ENCODE measurements at regions not wholly inside any gene's neighbourhood (a gene's known extent, or its start where the extent isn't known, plus 50 kb on each side); places are given as distances from the start of the nearest gene placed in this dataset.

DNA sequence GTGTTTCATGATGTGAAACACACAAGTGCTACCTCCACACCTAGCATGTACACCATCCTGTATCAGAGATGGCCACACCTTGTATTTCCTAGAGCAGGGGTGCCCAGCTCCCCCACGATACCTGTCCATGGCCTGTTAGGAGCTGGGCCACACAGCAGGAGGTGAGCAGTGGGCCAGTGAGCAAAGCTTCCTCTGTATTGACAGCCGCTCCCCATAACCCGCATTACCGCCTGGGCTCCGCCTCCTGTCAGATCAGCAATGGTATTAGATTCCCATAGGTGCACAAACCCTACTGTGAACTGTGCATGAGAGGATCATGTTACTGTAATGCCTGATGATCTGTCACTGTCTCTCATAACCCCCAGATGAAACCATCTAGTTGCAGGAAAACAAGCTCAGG, 145.6 kb upstream of the RNF32 start:
- no peak overlapping the region for H3K27ac Mint-ChIP-seq (ENCODE audit: unreplicated experiment)
- DNase-seq, result no peak
- H3K4me3 Mint-ChIP-seq (ENCODE audit: low read depth, unreplicated experiment), result no peak overlapping the region
- BruUV-seq (replicated peaks), result no TSS peak
- CTCF ChIA-PET, result no interaction called here
- peaks cover 34% of the 10 kb centered on the region for H3K27me3 Mint-ChIP-seq (ENCODE audit: unreplicated experiment)
- intact Hi-C loops (cut with micrococcal nuclease; ENCODE audit: unreplicated experiment), result no loop called here
- TF ChIP-seq, protein P1, sequence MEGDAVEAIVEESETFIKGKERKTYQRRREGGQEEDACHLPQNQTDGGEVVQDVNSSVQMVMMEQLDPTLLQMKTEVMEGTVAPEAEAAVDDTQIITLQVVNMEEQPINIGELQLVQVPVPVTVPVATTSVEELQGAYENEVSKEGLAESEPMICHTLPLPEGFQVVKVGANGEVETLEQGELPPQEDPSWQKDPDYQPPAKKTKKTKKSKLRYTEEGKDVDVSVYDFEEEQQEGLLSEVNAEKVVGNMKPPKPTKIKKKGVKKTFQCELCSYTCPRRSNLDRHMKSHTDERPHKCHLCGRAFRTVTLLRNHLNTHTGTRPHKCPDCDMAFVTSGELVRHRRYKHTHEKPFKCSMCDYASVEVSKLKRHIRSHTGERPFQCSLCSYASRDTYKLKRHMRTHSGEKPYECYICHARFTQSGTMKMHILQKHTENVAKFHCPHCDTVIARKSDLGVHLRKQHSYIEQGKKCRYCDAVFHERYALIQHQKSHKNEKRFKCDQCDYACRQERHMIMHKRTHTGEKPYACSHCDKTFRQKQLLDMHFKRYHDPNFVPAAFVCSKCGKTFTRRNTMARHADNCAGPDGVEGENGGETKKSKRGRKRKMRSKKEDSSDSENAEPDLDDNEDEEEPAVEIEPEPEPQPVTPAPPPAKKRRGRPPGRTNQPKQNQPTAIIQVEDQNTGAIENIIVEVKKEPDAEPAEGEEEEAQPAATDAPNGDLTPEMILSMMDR (IDR thresholded peaks at IDR 0.05; ENCODE audit: unreplicated experiment), result no peak
- H3K36me3 Mint-ChIP-seq (ENCODE audit: insufficient read depth, unreplicated experiment), result no peaks in the 10 kb centered on the region
- H3K9me3 Mint-ChIP-seq (ENCODE audit: low read depth, unreplicated experiment), result no peaks in the 10 kb centered on the region
- no peaks in the 10 kb centered on the region for H3K4me1 Mint-ChIP-seq (ENCODE audit: low read depth, unreplicated experiment)

DNA sequence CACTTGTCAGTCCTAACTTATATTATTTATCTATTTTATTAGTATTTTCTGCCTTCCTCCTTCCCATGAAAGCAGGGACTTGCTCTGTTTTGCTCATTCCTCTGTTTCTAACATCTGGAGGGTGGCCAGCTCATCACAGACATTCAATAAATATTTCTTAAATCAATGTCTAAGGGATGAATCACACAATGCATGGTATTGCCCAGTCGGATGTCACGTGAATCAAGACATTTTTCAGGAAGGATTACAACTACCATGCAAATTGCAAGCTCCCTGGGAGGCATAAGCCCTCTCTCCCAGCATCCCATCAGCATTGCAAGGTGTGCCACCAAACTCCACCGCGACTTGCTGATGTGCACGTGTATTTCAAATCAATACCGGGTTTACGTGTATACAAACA, 146.6 kb upstream of the RNF32 start:
- H3K4me3 Mint-ChIP-seq (ENCODE audit: low read depth, unreplicated experiment), result no peak overlapping the region
- H3K27ac Mint-ChIP-seq (ENCODE audit: unreplicated experiment), result no peak overlapping the region
- no peak for DNase-seq
- H3K27me3 Mint-ChIP-seq (ENCODE audit: unreplicated experiment), result peaks cover 44% of the 10 kb centered on the region
- no peaks in the 10 kb centered on the region for H3K4me1 Mint-ChIP-seq (ENCODE audit: low read depth, unreplicated experiment)
- no peaks in the 10 kb centered on the region for H3K9me3 Mint-ChIP-seq (ENCODE audit: low read depth, unreplicated experiment)
- TF ChIP-seq, protein P1 (IDR thresholded peaks at IDR 0.05; ENCODE audit: unreplicated experiment), result no peak
- no peaks in the 10 kb centered on the region for H3K36me3 Mint-ChIP-seq (ENCODE audit: insufficient read depth, unreplicated experiment)
- intact Hi-C loops (cut with micrococcal nuclease; ENCODE audit: unreplicated experiment), result no loop called here
- CTCF ChIA-PET, result no interaction called here
- BruUV-seq (replicated peaks), result no TSS peak

DNA sequence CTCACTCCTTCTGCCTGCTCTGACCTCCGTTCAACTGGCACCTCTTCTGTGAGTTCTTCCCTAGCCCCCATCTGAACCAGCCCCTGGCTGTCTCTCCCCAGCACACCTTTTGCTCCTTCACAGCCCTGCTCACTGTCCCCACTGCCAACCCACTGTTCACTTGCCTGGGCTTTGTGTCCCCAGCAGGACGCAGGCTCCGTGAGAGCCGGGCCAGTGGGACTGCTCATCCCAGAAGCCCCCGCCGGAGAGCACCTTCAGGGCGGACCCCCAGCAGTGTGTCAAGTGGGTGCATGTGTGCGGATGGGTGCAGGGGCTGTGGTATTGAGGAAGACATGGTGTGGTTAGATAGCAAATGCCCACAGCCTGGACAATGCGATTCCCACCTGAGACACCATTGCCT, 148.4 kb upstream of the RNF32 start:
- no peak overlapping the region for H3K27ac Mint-ChIP-seq (ENCODE audit: unreplicated experiment)

DNA sequence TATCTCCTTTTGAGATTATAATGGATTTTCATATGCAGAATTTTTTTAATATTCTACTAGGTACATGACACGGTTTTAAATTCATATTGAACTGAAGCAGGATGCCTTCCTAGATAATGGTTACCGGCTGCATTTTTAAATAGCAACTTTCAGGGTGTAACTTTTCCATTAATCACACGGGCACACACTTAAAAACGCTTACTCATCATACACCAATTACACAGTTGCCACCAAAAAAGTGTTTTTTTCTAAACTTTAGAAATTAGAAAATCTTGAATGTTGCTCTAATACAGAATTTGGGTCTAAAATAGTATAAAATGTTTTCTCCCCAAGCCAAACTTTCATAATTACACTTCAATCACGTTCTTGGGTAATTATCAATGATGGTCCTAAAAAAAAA, 149.1 kb upstream of the RNF32 start:
- no TSS peak for BruUV-seq (replicated peaks)
- H3K4me1 Mint-ChIP-seq (ENCODE audit: low read depth, unreplicated experiment), result no peaks in the 10 kb centered on the region

More for the DNA sequence above, 148.4 kb upstream of the RNF32 start:
- no peaks in the 10 kb centered on the region for H3K9me3 Mint-ChIP-seq (ENCODE audit: low read depth, unreplicated experiment)
- no peak for DNase-seq
- no TSS peak for BruUV-seq (replicated peaks)
- no peaks in the 10 kb centered on the region for H3K4me1 Mint-ChIP-seq (ENCODE audit: low read depth, unreplicated experiment)
- TF ChIP-seq, protein P1 (IDR thresholded peaks at IDR 0.05; ENCODE audit: unreplicated experiment), result no peak
- intact Hi-C loops (cut with micrococcal nuclease; ENCODE audit: unreplicated experiment), result no loop called here
- H3K4me3 Mint-ChIP-seq (ENCODE audit: low read depth, unreplicated experiment), result no peak overlapping the region
- CTCF ChIA-PET, result no interaction called here
- H3K36me3 Mint-ChIP-seq (ENCODE audit: insufficient read depth, unreplicated experiment), result no peaks in the 10 kb centered on the region
- H3K27me3 Mint-ChIP-seq (ENCODE audit: unreplicated experiment), result peaks cover 59% of the 10 kb centered on the region

More for the DNA sequence above, 149.1 kb upstream of the RNF32 start:
- TF ChIP-seq, protein P1 (IDR thresholded peaks at IDR 0.05; ENCODE audit: unreplicated experiment), result no peak
- Mint-ChIP-seq H3K36me3 (ENCODE audit: insufficient read depth, unreplicated experiment) (no peaks in the 10 kb centered on the region), H3K4me3 (ENCODE audit: low read depth, unreplicated experiment) (no peak overlapping the region), H3K9me3 (ENCODE audit: low read depth, unreplicated experiment) (no peaks in the 10 kb centered on the region), H3K27me3 (ENCODE audit: unreplicated experiment) (peaks cover 59% of the 10 kb centered on the region), H3K27ac (ENCODE audit: unreplicated experiment) (no peak overlapping the region)
- CTCF ChIA-PET, result no interaction called here
- DNase-seq, result no peak
- intact Hi-C loops (cut with micrococcal nuclease; ENCODE audit: unreplicated experiment), result no loop called here
